WTC11 (cell line): ENCODE measurements at regions not wholly inside any gene's neighbourhood (a gene's known extent, or its start where the extent isn't known, plus 50 kb on each side); places are given as distances from the start of the nearest gene placed in this dataset.

Experiments used
- E2F1 ChIP-seq: sonication (generic); formaldehyde crosslinking; IDR thresholded peaks from 2 replicates; pipeline ENCODE4 v1.8.0; 2022; ENCODE audit warnings: mild to moderate bottlenecking, missing genetic modification reagents
- NFYB ChIP-seq: sonication (generic); formaldehyde crosslinking; conservative IDR thresholded peaks from 2 replicates; pipeline ENCODE4 v1.8.0; 2022; ENCODE audit warnings: low read depth, missing genetic modification reagents
- TEAD1 ChIP-seq: sonication (generic); formaldehyde crosslinking; IDR thresholded peaks from 2 replicates; pipeline ENCODE4 v1.8.0; 2022; ENCODE audit warnings: mild to moderate bottlenecking, missing genetic modification reagents
- TP53 ChIP-seq: sonication (generic); formaldehyde crosslinking; IDR thresholded peaks from 2 replicates; pipeline ENCODE4 v1.8.1; 2023; ENCODE audit warnings: mild to moderate bottlenecking, missing genetic modification reagents
- TF ChIP-seq, protein P1 (sequence below): sonication (generic); formaldehyde crosslinking; IDR thresholded peaks from 2 replicates; pipeline ENCODE4 v1.8.1; 2022; ENCODE audit warnings: missing genetic modification reagents, borderline replicate concordance
- TF ChIP-seq, protein P2 (sequence below): fragments of 200-600 bp; IDR thresholded peaks from 2 replicates; pipeline ENCODE4 v1.8.0; 2022; ENCODE audit warnings: antibody characterized with exemption
- TF ChIP-seq, protein P3 (sequence below): sonication (generic); formaldehyde crosslinking; IDR thresholded peaks from 2 replicates; pipeline ENCODE4 v1.8.0; 2022; ENCODE audit warnings: mild to moderate bottlenecking, missing genetic modification reagents

DNA sequence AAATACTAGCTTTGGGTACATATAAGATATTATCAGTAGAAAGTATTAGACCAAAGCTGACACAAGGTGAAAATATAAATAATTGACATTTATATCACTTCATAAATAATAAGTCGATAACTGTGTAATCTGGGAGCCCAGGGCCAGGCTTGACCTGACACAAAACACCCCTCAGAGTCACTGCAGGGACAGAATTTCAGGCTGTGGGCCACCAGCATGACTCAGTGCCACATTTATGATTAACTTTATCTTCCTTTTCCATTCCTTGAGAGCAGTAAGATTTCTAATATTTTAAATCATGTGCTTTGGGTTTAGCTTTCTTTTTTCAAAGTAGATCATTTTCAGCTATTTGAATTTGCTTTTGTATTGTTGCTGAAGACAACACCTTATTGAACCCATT lies 102.9 kb upstream of the NFE2L3 start:
- TF ChIP-seq E2F1 (no peak), NFYB (CRISPR knock-in tag) (no peak), TP53 (CRISPR knock-in tag) (no peak), TEAD1 (CRISPR knock-in tag) (no peak)
- TF ChIP-seq, protein P1, sequence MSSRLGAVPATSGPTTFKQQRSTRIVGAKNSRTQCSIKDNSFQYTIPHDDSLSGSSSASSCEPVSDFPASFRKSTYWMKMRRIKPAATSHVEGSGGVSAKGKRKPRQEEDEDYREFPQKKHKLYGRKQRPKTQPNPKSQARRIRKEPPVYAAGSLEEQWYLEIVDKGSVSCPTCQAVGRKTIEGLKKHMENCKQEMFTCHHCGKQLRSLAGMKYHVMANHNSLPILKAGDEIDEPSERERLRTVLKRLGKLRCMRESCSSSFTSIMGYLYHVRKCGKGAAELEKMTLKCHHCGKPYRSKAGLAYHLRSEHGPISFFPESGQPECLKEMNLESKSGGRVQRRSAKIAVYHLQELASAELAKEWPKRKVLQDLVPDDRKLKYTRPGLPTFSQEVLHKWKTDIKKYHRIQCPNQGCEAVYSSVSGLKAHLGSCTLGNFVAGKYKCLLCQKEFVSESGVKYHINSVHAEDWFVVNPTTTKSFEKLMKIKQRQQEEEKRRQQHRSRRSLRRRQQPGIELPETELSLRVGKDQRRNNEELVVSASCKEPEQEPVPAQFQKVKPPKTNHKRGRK (CRISPR knock-in tag), result no peak
- TF ChIP-seq, protein P2, sequence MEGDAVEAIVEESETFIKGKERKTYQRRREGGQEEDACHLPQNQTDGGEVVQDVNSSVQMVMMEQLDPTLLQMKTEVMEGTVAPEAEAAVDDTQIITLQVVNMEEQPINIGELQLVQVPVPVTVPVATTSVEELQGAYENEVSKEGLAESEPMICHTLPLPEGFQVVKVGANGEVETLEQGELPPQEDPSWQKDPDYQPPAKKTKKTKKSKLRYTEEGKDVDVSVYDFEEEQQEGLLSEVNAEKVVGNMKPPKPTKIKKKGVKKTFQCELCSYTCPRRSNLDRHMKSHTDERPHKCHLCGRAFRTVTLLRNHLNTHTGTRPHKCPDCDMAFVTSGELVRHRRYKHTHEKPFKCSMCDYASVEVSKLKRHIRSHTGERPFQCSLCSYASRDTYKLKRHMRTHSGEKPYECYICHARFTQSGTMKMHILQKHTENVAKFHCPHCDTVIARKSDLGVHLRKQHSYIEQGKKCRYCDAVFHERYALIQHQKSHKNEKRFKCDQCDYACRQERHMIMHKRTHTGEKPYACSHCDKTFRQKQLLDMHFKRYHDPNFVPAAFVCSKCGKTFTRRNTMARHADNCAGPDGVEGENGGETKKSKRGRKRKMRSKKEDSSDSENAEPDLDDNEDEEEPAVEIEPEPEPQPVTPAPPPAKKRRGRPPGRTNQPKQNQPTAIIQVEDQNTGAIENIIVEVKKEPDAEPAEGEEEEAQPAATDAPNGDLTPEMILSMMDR, result no peak
- TF ChIP-seq, protein P3, sequence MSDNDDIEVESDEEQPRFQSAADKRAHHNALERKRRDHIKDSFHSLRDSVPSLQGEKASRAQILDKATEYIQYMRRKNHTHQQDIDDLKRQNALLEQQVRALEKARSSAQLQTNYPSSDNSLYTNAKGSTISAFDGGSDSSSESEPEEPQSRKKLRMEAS (CRISPR knock-in tag), result no peak
